ENCODE measurements at regions not wholly inside any gene's neighbourhood (a gene's known extent, or its start where the extent isn't known, plus 50 kb on each side); places are given as distances from the start of the nearest gene placed in this dataset.

DNA sequence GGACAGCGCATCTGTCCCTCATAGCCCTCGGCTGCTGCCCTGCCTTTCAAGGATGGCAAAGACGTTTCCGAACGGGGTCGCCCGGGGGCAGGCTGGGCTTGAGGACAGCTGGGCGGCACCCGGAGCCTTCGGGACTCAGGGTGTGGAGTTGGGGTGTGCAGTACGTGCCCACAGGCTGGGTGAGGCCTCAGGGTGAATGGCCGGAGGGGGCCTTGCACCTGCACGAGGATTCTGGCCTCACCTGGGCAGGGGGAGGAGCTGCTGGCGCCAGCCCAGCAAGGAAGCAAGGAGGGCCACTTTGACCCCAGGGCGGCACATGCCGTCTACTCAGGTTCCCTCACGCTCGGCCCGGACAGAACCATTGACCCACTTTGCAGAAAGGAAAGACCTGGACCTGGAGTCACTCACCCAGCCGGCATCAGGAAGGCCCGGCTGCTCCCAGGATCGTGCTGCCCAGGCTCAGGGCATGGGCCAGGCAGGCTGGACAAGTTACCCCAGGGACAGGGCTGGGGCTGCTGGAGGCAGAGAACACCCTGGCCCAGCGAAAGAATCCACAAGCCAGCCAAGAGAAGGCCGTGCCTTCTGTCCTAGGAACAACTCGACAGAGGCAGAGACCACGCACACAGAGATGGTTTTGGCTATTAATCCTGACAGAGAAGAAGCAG, 65.1 kb upstream of the TTC34 start:
- DNase-seq, result no peak

DNA sequence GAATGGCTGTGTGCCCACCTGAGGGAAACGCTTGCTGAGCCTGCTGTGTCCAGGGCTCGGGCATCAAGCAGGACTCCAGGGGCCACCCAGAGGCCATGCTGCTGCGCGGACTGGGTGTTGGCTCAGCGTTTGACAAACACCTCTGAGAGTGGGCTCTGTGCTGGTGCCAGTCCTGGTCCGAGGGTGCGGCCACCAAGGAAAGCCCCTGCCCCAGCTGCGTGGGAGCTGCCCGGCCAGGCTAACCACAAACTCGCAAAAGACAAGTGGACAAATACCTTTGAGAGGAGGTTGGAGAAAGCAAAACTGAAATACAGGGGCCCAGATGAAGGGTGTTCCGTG, 65.6 kb upstream of the TTC34 start:
- no peak for DNase-seq

DNA sequence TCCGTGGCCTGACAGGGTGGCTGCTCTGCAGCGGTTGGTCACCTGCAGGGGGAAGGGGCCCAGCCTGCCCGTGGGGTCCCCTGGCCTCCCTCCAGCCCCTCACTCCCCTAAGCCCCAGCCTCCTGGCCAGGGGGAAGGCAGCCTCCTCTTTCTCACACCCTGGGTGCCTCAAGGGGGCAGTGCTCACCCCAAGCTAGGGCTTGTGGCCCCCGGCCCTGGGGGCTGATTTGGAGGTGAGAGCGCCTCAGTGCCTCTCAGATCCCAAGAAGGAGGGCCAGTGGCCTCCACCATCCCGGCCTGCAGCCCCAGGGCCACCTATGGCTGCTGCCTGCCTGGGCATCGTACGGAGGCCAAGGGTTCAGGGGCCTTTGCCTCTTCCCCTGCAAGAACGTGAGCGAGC, 66.4 kb upstream of the TTC34 start:
- DNase-seq, result no peak

DNA sequence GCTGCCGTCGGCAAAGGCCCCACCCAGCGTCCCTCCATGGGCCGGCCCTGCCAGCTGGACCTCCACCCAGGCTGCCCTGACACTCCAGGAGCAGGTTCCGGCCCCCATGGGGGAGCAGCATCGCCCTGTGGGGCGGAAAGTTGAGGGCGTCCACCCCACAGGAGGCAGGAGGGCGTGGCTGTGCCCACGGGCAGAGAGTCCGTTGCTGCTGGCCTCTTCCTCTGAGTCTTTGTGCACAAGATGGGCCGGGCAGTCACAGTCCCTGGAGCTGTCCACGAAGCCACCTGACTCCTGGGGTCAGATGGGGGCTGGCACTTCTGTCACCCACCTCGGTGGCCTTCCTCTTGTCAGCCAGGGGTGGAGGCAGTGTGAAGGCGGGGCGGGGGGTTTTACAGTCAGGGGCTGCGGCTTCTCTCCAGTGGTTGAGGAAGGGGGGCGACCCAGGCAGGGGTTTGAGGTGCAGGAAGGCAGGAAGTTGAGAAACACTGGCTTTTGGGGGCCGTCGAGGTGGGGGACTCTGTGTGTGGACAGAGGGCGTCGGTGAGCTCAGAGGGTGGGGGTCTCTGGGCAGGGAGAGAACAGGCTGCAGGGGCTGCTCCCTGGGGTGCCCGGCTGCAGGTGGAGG, 67.2 kb upstream of the TTC34 start:
- no peak for DNase-seq

DNA sequence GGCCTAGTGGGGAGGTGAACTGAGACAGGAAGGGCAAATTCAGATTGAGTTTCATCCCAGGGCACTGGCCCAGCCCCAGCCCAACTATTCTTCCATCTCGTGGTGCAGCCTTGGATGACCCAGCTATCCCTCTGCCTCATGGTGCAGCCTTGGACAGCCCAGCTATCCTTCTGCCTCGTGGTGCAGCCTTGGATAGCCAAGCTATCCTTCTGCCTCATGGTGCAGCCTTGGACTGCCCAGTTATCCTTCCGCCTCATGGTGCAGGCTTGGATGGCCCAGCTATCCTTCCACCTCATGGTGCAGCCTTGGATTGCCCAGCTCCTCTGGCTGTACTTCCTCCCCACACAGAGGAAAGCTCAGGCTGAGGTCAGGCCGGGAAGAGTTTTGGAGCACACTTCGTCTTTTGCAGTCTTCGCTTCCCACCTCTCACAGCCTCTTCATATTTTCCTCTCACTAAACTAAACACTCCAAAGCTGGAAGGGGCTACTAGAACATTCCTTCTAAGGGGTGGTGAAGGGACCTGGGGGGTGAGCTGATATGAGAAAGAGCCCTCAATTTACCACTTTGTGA, 69.8 kb upstream of the TTC34 start:
- no peak for DNase-seq

DNA sequence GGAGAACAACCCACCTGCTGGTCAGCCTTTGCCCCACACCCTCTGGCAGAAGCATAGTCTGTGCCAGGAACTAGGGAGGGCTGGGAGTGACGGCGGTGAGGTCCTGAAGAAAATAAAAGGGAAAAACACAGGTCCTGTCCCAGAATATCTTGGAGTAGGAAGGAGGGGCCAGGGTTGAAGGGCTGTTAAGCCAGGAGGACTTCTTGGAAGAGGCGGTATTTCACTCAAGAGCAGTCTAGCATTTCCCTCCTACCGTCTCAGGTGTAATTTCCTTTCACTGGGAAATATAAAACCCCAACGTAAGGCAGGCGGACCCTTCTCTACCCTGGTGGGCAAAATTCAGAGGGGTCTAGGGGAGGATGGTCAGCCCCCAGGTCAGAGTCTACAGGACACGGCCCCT, 72.7 kb upstream of the TTC34 start:
- no peak for DNase-seq

DNA sequence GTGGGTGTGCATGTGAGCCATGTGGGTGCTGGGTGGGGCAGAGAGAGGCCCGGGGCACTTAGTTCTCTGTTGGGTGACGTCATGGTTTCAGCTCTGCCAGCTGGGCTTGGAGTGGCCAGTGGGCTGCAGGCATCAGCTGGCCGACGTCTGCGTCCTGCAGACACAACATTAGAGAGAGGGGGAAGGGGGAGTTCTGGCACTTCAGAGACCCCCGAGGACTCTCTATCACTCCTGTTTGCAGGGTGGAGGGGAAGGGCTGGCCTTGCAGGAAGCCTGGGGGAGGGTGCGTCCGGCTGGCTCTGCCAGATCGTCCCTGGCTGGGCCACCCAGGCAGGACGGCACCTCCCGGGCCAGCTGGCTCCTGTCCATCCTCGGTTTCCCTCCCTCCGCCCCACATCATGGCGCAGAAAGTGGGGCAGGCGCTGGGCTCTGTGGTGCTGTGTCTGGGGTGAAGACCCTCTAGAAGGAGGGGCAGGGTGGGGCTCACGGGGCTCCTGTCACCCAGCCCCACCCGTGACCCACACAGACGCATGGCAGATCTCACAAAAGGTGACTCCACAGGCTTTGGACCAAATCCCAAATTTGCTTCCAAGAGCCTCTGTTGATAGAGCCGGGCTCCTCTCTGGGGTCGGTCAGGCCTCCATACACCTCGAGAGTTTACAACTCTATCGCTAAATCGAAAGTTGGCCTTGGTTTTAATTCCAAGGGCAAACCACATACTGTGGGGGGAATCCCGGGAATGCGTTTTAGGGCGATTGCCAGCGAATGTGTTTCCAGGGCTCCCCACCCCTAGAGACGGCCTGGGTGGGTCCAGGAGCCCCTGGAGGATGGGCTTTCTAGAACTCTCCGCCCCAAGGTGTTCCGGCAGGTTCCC, 73.4 kb upstream of the TTC34 start:
- DNase-seq, result no peak

DNA sequence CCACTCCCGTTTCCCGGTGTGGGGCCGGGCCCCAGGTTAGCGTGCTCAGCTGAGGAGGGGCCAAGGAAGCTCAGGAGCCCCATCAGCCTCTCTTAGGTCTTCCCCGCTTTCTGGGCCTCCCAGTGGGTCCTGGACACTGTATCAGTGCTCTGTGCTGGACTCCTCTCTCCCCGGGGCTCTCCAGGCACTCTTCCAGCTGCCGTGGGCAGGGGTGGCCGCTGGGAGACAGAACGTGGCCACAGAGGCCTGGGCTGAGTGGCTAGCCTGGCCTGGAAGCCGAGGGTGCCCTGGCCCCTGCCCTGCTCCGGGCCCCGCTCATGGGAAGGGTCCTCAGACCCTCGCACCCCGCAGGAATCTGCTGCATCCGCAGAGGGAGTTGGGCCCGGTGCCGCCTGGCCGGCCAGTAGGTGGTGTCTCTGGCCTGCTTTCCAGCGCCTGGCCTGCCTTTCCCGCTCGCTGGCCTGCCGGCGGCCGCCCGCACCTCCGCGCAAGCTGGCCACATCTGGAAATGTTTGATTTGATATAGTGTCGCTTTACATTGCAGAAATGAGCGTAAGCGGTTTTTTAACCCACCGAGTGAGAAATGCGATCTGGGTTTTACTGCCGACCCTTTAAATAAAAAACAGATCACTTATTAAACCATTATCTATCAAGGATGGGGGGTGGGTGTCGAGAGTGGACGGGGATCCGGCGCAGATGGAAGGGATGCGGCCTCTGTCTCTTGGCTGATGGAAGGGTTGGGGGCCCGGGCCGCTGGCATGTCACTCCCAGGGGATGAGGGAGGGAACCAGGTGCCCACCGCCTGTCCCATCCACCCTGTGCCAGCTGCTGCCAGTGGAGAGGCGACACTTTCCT, 74.4 kb upstream of the TTC34 start:
- no peak for DNase-seq

DNA sequence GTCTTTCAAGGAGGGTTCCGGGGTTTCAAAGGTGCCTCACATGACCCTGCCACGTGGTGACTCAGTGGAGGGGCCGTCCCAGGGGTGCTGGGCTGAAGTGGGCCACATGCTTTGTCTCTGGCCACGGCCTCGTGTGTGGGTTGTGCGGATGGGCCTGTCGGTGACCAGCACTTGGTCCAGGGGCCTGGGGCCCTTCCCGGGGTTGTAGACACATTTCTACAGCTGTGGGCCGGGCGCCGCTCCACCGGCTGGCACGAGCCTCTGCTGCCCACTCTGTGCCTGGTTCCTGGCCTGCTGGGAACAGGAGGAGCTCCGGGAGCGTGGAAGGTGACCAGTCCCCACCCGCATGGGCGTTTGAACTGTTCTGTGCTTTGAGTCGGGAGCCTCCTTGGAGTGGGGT, 75.4 kb upstream of the TTC34 start:
- DNase-seq, result no peak

DNA sequence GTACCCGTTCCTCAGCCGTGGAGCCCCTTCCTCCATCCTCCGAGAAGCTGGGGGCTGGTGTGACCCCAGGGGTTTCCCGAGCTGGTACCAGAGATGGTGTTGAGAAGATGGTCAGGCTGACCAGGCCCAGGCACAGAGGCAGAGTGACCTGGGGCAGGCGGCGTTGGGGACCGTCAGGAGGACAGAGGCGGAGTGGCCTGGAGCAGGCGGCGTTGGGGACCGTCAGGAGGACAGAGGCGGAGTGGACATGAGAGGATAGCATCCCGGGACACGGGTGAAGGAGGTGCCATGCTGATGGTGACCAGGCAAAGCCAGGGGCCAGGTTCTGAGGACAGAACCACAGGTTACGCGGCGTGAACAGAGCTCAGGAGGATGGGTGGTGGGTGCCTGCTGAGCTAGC, 75.9 kb upstream of the TTC34 start:
- DNase-seq, result no peak

DNA sequence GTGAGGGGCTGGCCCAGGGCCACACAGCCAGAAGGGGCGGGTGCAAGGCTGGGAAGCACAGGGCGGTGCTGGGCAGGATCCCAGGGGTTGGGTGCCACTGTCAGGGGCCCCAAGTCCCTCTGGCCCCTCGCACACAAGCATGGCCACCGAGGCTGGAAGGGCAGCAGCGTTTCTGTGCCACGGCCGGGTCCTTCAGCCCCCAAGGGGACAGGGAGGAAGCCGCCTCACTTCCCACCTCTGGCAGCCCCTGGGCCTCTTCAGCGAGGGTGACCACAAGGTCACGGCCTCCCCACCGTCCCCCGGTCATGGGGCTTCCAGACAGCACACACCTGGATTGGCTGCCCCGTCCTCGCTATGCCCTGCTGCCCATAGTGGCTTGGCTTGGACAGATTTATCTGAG, 77.1 kb upstream of the TTC34 start:
- no peak for DNase-seq

DNA sequence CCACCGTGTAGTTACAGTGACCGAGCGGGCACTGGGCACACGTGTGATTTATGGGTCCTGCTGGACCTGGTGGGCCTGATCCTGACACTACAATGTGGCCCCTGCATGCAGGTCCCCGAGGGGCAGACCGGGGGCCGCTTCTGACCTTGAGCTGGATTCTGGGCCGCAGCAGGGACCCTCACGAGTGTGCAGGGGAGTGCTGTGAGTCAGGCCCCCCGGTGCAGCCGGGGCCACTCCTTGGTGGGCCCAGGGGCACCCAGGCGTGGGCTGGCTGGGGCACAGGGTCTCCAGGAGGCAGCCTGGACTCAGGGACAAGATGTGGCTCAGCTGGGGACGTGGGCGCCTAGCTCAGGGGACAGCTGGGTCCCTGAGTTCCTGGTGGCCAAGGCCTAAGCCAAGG, 77.5 kb upstream of the TTC34 start:
- DNase-seq, result no peak

DNA sequence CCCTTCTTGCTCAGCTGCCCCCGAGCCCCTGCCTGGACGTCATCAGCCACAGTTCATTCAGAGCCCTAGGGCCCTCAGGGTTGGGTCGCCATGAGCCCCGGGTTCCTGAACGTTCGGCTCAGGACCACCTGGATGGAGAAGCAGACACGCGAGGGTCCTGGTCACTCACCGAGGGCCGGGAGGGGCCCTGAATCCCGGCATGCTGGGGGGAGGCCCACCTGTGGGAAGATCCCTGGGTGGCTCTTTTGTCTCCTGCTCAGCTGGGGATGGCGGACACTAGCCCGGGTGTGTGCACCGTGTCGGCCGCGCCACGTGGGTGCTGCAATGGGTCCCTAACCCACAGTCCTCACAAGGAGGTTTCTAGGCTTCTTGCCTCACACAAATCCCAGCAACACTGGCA, 78.1 kb upstream of the TTC34 start:
- DNase-seq, result no peak

DNA sequence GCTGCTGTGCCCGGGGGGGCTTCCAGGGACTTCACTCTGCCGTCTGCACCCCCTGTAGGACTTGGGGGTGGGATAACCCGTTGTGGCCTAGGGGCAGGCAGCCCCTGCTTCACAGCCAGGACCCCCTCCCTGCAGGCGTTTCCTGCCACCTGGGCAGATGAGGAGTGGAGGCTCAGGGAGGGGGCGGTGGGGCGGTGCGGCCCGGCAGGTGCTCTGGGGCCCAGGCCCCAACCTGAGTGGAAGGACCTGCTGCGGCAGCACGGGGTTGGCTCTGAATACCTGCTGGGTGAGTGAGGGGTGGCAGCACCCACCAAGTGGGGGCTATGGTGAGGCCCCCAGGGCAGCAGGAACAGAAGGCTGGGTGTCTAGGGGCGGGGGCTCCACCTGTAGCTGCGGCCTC, 78.6 kb upstream of the TTC34 start:
- DNase-seq, result no peak

DNA sequence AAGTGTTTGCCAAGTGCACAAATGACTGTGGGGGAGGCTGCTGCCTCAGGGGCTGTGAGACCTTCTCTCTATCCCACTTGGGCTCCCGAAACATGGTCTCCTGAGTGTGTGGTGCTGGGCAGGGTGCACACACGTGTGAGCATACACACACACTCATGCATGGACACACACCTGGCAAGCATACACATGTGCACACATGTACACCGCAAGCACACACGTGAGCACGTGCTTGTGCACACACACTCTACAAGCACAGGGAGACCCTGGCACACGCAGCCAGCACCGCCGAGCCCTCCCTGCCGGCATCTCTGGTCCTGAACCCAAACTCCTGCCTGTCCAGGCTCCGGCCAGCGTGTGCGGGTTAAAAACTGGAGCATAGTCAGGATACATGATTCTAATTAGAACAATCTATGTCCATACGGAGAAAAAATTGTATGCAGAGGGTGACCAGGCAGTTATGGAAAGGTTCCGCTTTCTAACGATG, 79.4 kb upstream of the TTC34 start:
- DNase-seq, result no peak

DNA sequence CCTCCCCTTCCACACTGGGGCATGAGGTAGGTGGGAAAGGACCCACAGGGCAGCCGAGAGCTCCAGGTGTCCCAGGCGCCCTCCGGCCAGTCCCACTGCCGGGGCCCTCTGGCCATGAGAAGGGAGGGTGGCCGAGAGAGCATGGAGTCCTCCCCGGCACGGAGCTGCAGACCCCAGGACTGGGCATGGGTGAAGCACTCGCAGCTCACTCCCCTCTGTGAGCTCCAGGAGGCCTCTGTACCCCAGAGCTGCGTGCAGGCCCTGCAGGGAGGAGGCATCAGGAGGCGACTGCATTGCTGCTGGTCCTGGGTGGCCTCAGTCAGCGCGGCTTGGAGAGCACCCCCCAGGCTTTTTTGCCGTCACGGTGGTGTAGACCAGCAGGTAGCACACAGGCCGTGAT, 80.1 kb upstream of the TTC34 start:
- no peak for DNase-seq

DNA sequence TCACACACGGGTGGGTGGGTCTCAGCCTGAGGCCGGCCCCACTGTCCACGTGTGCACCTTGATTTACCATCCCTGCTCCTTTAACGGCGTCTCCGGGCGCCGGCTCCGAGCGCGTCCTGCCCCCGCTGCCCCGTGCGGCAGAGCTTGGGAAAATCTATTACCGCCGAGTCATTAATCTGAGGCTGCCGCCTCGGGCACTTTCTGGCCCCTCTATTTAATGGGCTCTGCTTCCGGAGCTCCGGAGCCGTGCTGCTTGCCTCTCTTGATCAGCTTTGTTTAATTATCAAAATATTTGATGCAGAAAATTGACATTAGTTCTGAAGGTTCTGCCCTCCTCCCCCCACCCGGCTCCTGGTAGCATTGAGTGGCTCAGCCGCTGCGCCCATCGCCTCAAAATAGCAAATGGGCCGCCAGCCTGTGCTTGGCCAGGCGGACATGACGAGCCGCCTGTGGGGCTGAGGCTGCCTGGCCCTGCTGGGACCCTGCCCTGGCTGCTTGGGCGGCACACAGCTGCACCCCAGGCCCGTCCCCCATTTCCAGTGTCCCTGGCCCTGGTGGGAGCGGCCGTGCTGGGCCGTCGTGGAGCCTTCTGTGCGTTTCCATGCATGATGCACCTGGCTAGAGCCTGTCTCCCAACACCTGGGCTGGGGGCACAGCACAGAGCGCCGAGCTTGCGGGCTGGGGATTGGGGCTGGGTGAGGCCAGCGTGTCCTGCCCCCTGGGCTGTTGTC, 81.6 kb upstream of the TTC34 start:
- no peak for DNase-seq

DNA sequence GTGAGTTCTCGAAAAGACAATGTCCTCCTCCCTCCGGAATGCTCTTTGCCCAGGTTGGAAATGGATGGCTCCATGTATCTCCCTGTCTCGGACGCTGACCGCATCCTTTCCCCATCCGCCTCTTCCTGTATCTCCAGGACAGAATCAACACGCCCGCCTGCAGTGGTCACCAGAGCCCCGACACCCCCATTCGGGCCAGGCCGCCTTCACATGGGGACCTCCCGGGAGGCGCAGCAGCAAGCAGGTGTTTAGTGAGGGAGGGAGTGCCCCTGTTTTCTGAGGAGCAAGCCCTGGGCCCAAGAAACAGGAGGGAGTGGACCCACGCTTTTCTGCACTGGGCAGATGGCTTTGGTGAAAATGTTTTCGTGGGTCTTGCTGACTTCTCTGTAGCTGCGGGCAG, 83.5 kb upstream of the TTC34 start:
- no peak for DNase-seq

DNA sequence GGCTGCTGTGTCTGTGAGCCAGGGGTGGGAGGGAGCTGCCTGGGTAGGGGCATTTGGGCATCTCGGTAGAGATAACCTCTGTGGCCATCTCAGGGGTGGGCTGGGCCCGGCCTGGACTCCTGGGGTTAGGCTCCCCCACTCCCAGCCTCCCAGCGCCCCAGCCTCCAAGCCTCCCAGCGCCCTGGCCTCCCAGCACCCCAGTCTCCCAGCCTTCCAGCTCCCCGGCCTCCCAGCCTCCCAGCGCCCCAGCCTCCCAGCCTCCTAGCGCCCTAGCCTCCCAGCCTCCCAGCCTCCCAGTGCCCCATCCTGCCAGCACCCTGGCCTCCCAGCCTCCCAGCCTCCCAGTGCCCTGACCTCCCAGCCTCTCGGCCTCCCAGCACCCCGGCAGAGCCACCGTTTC, 85.1 kb upstream of the TTC34 start:
- DNase-seq, result no peak

DNA sequence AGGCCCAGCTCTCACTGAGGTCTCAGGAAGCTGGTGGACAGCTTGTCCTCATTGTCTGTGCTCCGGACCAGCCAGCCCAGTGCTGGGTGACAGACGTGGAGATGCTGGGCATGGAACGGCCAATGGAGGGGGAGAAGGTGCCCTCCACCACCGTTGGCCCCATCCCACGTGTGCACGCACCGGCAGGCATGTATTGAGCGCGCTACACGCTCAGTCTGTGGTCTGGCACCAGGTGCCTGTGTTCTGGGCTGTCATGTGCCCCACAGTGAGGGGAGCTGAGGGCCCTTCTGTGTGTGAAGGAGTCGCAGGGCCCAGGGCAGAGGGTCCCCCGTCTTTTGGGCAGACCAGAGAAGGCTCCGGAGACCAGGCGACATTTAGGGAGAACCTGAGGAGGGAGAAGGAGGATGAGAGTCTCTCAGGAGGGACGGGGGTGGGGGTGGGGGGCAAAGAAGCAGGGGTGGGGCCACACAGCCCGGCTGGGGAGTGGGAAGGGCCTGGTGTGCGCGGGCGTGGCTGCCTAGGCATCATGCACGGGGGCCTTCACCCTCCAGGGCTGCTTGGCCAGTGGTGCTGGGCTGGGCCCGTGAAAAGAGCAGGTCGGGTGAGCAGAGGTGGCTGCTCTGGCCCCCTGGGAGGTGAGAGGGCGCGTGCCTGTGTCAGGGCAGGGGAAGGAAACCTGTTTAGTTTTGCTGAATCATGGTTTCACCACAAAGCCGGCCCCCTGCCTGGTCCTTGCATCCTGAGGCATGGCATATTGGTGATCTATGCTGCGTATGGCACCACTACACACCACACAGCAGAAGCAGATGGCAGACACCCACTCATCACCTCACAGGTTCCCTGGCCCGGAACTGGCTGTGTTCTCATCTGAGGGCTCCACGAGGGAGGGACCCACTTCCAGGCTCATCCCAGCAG, 86.7 kb upstream of the TTC34 start:
- no peak for DNase-seq

DNA sequence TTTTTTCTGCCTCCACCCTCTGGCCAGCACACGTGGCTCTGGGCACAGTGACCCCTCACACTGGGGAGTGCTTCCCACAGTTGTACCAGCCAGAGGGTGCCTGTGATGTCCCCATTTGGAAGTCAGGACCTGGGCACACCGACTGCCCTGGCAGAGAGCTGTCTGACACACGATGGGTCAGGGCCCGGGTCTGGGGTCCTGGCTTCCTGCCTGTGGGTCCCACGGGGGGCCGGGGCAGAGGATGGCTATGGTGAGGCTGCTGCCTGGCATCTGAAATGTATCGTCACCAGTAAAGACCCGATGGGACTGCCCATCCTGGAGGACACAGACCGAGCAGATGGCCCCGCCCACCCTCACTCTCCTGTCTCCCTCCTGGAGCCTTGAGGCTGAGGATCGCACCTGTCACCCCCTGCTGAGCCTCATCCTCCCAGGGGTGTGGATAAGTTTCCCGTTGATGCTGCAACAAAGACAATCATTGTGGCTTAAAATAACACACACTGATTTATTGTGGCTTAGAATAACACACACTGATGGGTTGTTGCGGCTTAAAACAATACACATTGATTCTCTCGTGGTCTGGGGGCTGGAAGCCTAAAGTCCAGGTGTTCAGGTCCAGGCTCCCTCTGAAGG, 88.8 kb upstream of the TTC34 start:
- DNase-seq, result no peak
